HS-27A (cell line): ENCODE measurements at regions not wholly inside any gene's neighbourhood (a gene's known extent, or its start where the extent isn't known, plus 50 kb on each side); places are given as distances from the start of the nearest gene placed in this dataset.
"Not testable (repeated sequence)": the region's sequence is repeated elsewhere in the genome, so short reads cannot be mapped to it uniquely, and the experiment has no call there.

Experiments used
- DNase-seq: peaks from one replicate; pipeline ENCODE4 v3.0.0-alpha.2; 2012; ENCODE audit warnings: low read depth, missing footprints

DNA sequence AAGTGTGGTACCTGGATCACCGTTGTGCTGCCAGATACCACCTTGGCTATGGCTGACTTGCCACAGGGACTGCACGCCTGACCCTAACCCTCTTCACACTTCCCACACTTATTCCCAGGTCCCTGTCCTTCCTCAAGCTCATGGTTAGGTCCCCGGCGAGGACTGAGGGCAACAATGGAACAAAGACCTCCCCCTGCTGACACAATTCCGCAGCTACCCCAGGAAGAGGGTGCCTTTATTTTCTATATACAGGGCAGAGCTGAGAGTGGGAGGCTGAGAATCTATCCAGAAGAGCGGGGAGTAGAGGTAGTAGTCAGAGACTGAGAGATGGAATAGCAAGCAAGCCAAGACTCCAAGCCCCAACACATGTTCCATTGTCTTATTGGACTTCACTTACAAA is 118.1 kb upstream of the SEM1 start:
- DNase-seq: no peak

DNA sequence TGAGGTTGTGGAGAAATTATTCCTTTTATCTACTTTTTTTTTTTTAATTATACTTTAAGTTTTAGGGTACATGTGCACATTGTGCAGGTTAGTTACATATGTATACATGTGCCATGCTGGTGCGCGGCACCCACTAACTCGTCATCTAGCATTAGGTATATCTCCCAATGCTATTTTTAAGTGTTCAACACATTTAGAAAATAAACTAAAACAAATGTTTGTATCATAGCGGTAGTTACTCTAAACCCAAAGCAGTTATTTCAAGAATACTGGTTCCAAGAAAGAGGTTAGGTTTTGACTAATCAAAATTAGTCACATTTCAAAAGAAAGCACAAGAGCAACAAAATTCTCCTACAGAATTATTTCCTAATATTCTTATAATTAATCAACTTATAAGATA is 119.5 kb upstream of the SEM1 start:
- DNase-seq: not testable (repeated sequence)

DNA sequence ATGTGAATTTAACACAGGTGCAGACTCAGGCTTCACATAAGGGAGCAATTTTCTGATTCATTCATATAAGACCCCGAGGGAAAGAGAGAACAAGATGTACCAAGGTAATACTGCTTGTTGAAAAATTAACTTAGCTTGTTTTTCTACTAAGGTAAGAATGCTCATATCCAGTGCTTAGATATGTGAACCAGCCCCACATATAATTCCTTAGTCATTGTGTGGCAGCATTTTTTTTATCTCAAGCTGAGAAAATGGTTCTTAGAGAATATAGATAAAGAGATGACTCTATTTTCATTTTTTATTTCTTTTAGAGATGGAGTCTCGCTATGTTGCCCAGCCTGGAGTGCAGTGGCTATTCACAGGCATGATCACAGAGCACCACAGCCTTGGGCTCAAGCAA is 121.8 kb upstream of the SEM1 start:
- no peak for DNase-seq

DNA sequence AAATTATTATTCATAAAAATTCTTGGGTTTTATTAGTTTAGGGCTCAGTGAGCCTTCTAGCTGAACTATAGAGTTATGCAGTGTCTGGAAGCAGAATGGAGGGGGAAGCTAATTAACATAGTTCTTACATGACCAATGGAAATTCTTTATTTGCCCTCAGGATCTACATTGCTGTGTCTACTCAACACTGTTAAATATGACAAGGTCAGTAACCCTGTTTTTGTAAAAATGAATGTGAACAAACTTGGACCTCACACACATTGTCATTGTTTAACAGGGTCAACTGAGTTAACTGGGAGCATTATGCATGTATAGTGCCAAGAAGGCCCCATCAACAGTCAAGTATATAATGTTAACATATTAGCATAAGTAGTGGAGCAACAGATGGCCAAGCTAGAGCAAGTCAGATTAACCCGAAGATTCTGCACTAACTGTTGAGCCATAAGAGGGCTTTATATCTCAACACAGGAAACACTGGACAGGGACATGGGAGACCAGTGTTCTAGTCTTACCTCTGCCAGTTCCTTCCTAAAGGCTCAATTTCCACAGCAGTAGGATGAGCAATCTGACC is 122.5 kb upstream of the SEM1 start:
- DNase-seq: no peak

DNA sequence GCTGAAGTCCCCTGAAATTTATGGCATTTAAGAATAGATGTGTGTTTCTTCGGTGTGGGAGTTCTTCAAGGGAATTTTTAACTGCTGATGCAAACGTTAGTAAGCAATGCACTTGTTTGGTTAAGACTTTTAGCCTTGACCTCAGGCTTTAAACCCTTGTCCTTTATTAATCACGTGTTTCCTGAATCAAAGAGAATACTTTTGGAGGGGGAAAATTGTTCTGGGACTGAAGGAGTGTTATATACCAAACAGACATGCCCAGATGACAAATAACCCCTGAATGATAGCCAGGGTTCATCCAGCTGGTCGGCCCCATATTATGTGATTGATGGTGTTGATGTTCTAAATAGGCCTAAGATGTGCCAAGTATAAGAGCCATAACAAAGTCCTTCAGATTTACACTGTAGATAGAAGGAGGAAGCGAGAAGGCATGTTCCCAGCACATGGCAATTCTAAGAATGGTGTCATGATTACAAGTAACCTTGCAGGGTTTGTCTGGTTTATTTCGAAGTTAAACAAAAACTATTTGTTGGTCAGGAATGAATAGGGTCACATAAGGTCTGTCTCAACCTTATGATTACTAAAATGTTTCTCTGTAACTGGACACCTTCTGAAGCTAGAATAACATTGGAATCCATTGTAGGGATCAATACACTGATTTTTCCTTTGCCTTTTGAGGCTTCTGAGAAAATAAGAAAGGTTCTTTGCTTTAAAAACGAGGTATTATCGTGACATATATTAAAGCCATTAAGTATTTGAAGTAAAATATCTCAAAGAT is 124.2 kb upstream of the SEM1 start:
- DNase-seq: no peak

DNA sequence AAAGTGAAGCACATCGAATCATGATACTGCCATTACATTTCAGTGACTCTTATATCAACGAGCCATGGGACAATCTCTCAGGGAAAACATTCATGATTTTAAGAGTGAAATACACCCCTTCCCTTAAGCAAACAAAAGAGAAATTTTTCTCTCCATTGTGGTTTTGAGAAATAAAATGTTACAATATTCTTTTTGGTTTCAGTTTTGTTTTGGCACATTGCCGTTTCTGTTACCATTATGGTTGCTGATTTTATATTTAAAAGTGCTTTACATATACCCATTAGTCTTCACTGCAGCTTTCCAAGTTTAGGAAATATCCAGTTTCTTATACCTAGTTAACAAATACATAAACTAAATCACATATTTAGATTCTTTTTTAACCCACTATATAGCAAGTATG is 126.8 kb upstream of the SEM1 start:
- no peak for DNase-seq

DNA sequence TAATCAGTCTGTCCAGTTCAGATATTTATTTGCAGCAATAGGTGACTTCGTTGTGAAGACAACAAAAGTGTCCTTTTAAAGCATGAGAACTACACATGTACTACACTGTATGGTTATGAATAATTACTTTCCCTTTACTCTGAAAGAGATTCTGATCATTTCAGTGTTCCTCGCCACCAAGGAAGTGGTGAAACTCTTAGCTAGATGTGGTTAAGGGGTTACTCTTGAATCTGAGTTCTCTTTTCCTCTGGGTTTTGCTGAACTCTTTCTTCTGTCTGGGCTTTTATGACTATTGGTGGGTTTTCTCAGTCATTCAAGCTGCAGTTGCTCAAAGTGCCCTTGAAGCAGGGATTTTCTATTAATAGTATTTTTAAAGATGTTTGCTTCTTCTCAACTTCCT is 127.9 kb upstream of the SEM1 start:
- no peak for DNase-seq

DNA sequence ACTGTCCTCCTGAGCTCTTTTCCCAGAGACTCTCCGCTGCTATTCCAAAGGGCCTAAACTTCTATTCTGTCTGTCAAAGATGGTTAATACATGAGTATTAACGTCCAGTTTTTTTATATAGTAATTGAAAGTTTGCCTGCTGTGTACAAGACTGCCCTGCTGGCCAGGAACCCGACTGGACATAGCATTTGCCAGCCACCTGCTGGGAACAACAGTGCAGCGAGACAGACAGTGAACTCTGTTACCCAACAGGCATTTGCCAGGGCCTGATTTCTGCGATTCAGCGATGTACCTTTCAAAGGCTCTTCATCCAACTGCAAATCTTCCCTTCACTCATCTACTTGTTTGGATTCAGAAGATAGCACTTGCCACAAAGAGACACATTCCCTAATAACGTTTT is 128.8 kb upstream of the SEM1 start:
- DNase-seq: no peak

DNA sequence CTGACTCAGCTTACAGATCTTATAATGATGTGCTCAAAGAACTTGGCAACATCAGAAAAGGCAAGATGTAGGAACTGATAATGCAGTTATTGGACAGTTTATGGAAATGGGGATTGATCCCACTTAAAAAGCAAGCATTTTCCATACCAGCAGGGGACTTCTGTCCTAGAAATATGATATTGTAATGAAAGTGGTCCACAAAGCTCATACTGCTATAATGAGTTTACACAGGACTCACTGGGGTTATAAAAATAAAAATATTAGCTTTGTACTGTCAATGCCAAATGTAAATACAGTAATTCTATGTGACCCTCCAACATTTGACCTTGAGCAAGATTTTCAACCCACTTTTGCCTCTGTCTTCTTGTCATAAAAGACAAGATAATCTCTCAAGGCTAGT is 145.5 kb upstream of the SEM1 start:
- no peak for DNase-seq

DNA sequence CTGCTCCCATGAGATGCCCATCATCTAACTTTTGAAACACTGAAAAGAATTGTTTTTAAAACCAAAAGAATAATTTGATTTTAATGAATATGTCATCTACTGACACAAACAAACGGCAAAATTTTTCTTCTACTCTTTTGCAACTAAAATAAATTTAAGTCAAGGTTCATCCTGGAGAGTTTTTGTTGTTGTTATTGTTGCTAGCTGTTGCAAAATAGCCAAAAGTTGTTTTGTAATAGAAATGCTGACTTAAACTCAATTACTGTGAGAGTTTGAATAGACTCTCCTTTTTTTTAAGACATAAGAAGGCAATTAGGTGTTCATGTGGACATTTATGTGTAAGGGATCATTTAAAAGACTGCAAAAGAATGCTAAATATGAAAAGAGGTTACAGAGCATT is 146.0 kb upstream of the SEM1 start:
- no peak for DNase-seq

DNA sequence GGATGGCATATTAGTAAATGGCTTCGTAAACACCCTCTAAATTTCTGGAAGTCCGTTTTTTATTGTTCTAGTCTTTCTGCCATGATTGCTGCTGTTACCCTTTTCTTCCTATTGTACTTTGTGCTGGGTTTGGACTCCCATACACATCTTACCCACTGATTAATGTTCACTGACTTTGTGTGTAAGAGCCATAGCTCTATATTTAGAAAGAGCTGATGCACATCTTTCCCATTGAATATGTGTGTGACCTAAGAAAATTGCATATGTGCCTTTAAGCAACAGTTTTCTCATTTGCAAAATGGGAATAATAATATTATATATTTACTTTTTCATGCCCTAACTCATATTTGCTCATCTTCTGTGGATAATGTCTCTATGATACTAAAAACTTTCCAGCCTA is 135.8 kb upstream of the DLX6 start:
- DNase-seq: no peak

DNA sequence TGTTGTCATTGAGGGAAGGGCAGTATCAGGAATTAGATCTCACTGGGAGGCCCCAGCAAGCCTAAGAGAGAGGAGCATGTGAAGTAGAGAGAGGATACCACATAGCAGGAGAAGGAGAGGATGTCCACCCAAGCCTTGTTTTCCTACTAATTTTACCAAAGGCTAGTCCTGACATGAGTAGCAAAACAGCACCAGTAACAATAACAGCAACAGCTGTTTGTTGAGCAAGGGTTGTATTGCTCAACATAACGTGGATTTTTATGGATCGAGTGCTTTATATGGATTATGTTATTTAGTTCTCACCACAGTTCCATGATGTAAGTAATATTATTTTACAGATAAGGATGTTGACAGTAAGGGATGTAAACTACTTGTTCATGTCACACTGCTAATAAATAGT is 135.2 kb upstream of the DLX6 start:
- DNase-seq: no peak

DNA sequence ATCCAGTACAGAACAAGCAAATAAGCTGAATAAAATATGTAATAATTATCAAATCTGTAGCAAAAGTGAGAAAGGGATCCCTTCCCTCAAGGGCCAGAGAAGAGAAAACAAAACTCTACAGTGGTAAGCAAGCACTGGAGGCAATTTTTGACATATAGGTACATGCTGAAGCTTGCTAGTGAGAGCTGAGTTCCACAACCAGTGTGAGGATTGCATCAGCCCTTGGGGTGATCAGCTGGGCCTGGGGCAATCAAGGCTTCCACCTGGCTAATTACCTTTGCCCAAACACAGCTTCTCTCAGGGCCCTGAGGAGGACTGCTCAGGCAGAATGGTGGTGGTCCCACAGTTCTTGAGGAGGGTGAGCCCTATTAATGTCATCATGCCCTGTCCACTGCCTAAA is 134.4 kb upstream of the DLX6 start:
- DNase-seq: no peak

DNA sequence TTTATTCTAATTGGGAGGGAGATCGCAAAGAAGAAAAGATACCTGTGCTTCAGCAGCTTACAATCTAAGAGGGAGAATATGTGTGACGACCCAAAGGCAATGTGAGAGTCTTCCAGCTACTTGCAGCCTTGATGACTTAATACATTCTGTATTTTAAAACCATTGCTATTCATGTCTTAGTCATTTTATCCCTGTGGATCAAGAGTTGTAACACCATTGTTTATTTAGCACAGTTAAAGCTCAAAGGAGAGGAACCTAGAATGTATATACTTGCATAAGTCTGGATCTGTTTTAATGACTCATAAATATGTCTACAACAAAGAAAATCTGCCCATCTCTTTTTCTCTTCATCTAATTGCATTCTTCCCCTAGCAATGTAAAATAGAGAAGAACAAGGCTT is 117.9 kb upstream of the DLX6 start:
- DNase-seq: peak; percentile 8

DNA sequence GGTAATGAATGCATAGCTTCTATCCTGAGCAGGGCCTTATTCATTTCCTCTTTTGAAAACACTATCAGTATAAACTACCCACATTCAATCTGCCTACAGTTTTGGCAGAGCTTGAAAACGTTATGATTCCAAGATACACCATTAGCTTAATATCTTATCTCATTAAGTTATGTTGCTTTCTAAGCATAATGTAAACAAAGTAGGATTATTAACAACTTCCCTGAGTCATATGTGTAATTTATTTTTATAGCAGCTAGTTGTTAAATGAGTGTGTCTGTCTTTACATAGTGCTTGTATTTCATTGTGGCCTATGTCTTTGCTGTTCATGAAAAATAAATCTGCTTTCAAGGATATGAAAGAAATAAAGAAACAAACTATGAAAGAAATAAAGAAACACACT is 106.2 kb upstream of the DLX6 start:
- no peak for DNase-seq

DNA sequence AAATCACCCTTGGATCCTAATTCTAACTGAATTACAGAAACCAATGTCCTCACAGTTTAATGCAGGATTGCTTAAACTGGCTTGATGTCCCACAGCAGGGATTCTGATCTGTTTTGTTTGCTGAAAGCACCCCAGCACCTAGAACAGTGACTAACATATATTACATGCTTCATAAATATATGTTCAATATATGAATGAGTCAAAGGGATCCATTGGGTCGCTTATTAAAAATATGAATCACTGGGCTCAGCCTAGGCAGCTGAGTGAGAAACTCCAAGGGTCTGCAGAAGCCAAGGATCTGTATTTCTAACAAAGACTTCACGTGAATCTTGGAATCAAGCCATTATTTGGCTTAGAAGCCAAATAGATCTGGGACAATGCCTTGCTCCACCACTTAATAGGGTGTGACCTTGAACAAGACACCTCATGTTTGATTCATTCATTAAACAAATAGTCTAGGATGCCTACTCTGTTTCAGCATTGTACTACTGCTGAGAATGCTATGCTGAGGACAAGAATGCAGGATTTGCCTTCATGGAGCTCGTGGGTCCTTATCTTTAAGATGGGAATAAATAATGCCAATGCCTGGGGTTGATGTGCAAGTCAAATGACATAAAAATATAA is 103.4 kb upstream of the DLX6 start:
- no peak for DNase-seq

DNA sequence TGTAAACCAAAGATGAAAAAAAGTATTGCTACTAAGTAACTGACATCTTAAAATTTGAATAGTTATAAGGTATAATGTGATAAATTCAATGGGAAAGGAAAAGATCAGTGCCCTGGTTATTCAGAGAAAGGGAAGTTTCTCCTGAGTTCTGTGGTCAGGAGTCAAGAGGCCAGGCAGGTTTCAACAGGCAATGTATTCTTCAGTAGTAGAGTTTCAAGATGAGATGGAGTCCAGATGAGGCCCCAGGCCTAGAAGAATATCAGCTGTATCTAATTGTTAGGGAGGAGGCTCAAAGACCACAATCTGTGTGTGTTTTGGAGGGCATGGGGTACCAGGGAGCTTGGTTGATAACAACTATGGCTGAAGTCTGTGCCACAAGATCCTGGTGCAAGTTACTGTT is 101.4 kb upstream of the DLX6 start:
- no peak for DNase-seq

DNA sequence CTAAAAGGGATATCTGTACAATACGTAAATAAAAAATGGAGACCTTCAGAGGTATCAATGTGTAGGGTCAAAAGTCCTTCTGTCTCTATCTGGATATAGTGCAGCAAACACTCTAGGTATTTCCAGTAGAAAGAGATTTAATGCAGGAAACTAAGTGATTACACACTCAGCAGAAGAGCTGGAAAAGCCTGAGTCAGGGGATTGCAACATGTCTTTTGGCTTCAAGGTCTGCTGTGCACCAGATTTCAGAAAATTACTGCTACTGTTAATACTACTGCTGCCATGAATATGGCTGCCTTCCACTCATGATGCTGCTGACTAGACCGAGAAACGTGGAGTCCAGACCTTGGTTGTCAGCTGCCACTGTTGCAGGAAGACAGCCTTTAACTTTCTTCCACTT is 94.9 kb upstream of the DLX6 start:
- no peak for DNase-seq

DNA sequence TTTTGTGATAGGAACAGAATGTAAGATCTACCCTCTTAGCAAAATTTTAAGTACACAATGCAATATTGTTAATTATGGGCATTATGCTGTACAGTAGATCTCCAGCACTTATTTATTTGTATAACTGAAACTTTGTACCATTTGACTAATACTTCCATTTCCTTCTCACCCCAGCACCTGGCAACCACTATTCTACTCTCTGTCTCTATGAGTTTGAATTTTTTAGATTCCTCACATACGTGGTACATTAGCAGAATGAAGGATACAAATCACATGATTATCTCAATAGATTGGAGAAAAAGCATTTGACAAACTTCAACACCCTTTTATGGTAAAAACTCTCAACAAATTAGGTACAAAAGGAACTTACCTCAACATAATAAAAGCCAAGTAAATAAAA is 90.3 kb upstream of the DLX6 start:
- DNase-seq: no peak

DNA sequence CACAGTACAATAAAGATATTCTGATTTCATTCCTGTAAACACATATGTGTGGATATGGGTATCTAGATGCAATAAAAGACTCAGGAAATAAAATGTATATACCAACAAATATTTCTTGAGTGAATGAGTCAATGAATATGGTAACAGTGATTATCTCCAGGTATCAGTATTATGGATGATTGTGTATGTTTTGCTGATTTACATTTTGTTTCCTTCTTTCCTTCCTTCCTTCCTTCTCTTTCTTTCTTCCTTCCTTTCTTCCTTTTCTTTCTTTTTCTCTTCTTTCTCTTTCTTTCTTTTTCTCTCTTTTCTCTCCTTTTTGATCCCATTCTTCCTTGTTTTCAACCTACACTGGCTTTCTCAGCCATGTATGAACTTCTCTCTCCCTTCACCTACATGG is 85.3 kb upstream of the DLX6 start:
- DNase-seq: no peak

DNA sequence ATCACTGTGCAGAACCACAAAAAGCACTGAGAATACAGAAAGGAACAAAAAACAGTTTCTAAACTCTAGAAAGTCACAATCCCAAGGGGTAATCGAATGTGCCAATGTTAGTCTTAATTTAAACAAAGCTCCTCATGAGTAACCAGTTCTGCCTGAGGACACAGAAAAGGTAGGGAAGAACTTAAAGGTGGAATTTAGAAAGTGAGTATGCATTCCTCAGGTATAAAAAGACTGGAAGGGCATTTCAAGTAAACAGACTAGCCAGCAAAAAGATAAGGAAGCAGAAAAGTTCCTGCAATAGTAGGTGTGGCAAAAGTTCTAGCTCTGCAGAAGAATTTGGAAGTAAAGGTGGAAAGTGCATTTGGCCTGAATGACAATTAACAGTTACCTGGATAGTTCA is 84.6 kb upstream of the DLX6 start:
- no peak for DNase-seq

DNA sequence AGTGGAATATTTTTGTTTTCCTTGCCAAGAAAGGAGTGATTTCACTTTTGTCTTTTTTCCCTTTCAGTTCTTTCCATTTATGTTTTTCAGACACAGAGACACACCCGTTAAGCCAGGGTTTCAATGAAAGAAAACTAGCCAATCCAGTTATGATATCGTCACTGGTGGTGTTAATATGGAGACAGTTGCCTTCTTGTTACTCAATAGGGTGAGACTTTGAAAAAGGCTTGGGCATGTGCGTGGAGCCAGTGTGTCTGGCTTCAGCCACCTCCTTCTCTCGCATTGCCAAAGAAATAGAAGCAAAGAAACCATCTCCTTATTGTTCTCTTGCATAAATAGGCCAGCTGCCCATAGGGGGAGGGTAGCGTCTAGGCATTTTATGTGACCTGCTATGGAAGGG is 84.1 kb upstream of the DLX6 start:
- DNase-seq: no peak

DNA sequence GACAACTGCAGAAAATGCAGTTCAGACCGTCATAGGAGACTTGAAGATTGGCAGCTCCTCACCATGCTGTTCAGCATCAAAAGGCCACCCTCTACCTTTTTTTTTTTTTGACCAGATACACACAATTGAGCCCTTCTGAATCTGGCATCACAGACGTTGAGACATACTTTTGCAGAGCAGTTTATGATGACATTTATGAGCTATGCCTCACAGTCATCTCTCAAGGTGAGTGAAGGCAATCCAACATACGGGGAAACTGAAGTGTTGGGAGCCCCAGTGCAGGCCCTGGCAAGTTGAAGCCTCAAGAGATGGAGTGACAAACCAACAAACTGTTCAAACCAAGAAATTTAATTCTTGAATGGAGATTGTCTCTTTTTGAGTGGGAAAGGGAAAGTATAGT is 83.6 kb upstream of the DLX6 start:
- no peak for DNase-seq

DNA sequence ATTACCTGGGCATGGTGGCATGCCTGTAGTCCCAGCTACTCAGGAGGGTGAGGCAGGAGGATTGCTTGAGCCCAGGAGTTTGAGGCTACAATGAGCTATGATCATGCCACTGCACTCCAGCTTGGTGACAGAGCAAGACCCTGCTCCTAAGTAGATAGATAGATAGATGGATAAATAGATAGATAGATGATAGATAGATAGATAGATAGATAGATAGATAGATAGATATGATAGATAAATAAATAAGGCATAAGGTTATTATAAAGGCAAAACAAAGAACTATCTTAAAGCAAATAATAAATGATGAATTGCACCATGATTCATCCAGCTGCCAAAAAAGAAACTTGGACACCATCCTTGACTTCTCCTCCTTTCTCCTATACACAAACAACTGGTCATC is 82.0 kb upstream of the DLX6 start:
- not testable (repeated sequence) for DNase-seq
